GM12891 (cell line): ENCODE measurements at regions not wholly inside any gene's neighbourhood (a gene's known extent, or its start where the extent isn't known, plus 50 kb on each side); places are given as distances from the start of the nearest gene placed in this dataset.

Experiments used
- PAX5 ChIP-seq: IDR thresholded peaks from 2 replicates; pipeline ENCODE4 v1.6.1; 2011; ENCODE audit warnings: low read length, moderate library complexity, mild to moderate bottlenecking; ENCODE audit not compliant: insufficient read depth, severe bottlenecking
- POLR2A ChIP-seq: IDR thresholded peaks from 2 replicates; pipeline ENCODE4 v1.6.1; 2011; ENCODE audit warnings: low read depth, low read length, control low read depth
- POLR2AphosphoS5 ChIP-seq: IDR thresholded peaks from 2 replicates; pipeline ENCODE4 v1.6.1; 2011; ENCODE audit warnings: low read depth, low read length, control low read depth
- POU2F2 ChIP-seq: IDR thresholded peaks from 2 replicates; pipeline ENCODE4 v1.6.1; 2011; ENCODE audit warnings: low read depth, mild to moderate bottlenecking, control low read depth, low read length, moderate library complexity
- SPI1 ChIP-seq: IDR thresholded peaks from 2 replicates; pipeline ENCODE4 v1.6.1; 2011; ENCODE audit warnings: low read depth, low read length, control low read depth
- TAF1 ChIP-seq: IDR thresholded peaks from 2 replicates; pipeline ENCODE4 v1.6.1; 2011; ENCODE audit warnings: low read depth, low read length, control low read depth

DNA sequence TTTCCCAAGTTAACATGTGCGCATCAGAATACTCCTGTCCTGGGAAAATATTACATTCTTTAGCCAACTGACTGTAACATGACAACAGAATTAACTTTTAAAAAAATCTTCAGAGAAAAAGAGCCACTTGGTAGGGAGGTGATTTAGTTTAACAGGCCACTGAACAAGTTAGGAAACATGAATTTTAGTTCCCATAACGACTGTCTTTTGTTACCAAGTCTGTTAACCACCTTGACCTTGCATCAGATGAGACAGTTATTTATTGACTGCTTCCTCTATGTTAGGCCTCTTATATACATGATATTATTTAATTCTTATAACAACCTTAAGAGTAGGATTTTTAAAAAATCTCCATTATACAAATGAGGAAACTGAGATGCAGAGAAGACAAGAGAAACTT lies 268.6 kb downstream of the NDFIP2 start:
- TF ChIP-seq POLR2AphosphoS5 (no peak), POLR2A (no peak), SPI1 (no peak), TAF1 (no peak), PAX5 (no peak), POU2F2 (no peak)
